WTC11 (cell line): ENCODE measurements at regions not wholly inside any gene's neighbourhood (a gene's known extent, or its start where the extent isn't known, plus 50 kb on each side); places are given as distances from the start of the nearest gene placed in this dataset.
"Not testable (repeated sequence)": the region's sequence is repeated elsewhere in the genome, so short reads cannot be mapped to it uniquely, and the experiment has no call there.

ENCODE experiments used
- AR ChIP-seq: fragments of 250-450 bp; sonication (Bioruptor Pico); IDR thresholded peaks from 2 replicates; pipeline ENCODE4 v1.9.0; 2021; ENCODE audit warnings: mild to moderate bottlenecking
- ATF1 ChIP-seq: sonication (generic); formaldehyde crosslinking; IDR thresholded peaks from 2 replicates; pipeline ENCODE4 v1.8.1; 2023; ENCODE audit warnings: mild to moderate bottlenecking, moderate library complexity, missing genetic modification reagents
- CBFB ChIP-seq: sonication (generic); formaldehyde crosslinking; IDR thresholded peaks from 2 replicates; pipeline ENCODE4 v1.8.1; 2022; ENCODE audit warnings: mild to moderate bottlenecking, low read depth, missing genetic modification reagents
- CDX4 ChIP-seq: fragments of 250-450 bp; sonication (Bioruptor Pico); IDR thresholded peaks from 2 replicates; pipeline ENCODE4 v1.9.0; 2021; ENCODE audit warnings: moderate library complexity, mild to moderate bottlenecking, inconsistent platforms, borderline replicate concordance
- CTCF ChIP-seq: fragments of 200-600 bp; IDR thresholded peaks from 2 replicates; pipeline ENCODE4 v1.8.0; 2022; ENCODE audit warnings: antibody characterized with exemption
- IRF2 ChIP-seq: sonication (generic); formaldehyde crosslinking; IDR thresholded peaks from 2 replicates; pipeline ENCODE4 v1.8.0; 2022; ENCODE audit warnings: low read depth, missing genetic modification reagents, borderline replicate concordance
- KAT7 ChIP-seq: sonication (generic); formaldehyde crosslinking; IDR thresholded peaks from 2 replicates; pipeline ENCODE4 v1.8.1; 2023; ENCODE audit warnings: missing genetic modification reagents, mild to moderate bottlenecking, borderline replicate concordance
- RELA ChIP-seq: sonication (generic); formaldehyde crosslinking; IDR thresholded peaks from 2 replicates; pipeline ENCODE4 v1.8.1; 2022; ENCODE audit warnings: missing genetic modification reagents, mild to moderate bottlenecking, borderline replicate concordance

GRCh38 chr15:84395881-84396280 lies 160.3 kb downstream of the GOLGA6L4 start:
- TF ChIP-seq CTCF; CBFB (CRISPR knock-in tag); CDX4 (CRISPR knock-in tag); KAT7 (CRISPR knock-in tag); ATF1; RELA (CRISPR knock-in tag); AR; IRF2: not testable (repeated sequence)
